Osteoblast (primary cell): ENCODE measurements at regions not wholly inside any gene's neighbourhood (a gene's known extent, or its start where the extent isn't known, plus 50 kb on each side); places are given as distances from the start of the nearest gene placed in this dataset.

Source experiments
- DNase-seq: peaks from one replicate; pipeline ENCODE4 v3.0.0; 2011; ENCODE audit warnings: low spot score, mixed read lengths; ENCODE audit not compliant: insufficient read length; ENCODE audit errors: missing footprints
- H2AFZ ChIP-seq: 2 replicates; pipeline ENCODE4 v1.6.0; 2011; ENCODE audit warnings: mild to moderate bottlenecking, low read length
- H3K27ac ChIP-seq: 2 replicates; pipeline ENCODE4 v1.5.1; 2011; ENCODE audit warnings: mild to moderate bottlenecking, low read depth, low read length, moderate library complexity
- H3K27me3 ChIP-seq: 2 replicates; pipeline ENCODE4 v1.6.0; 2012; ENCODE audit warnings: mild to moderate bottlenecking, control low read depth, inconsistent platforms, low read length, moderate library complexity; ENCODE audit not compliant: insufficient read depth
- H3K36me3 ChIP-seq: 2 replicates; pipeline ENCODE4 v1.5.1; 2011; ENCODE audit warnings: mild to moderate bottlenecking, low read length, control low read depth, moderate library complexity; ENCODE audit not compliant: insufficient read depth
- H3K4me1 ChIP-seq: 2 replicates; pipeline ENCODE4 v1.5.1; 2011; ENCODE audit warnings: mild to moderate bottlenecking, low read length, control low read depth, moderate library complexity; ENCODE audit not compliant: insufficient read depth
- H3K4me2 ChIP-seq: 2 replicates; pipeline ENCODE4 v1.6.0; 2011; ENCODE audit warnings: mild to moderate bottlenecking, low read length; ENCODE audit not compliant: insufficient read depth
- H3K4me3 ChIP-seq: fragments of 200-600 bp; sonication (generic); 3 replicates; pipeline ENCODE4 v1.5.1; 2012; ENCODE audit warnings: mild to moderate bottlenecking, low read length, inconsistent platforms; ENCODE audit not compliant: insufficient read depth
- H3K79me2 ChIP-seq: 2 replicates; pipeline ENCODE4 v1.6.0; 2012; ENCODE audit warnings: mild to moderate bottlenecking, low read length, control low read depth, inconsistent platforms; ENCODE audit not compliant: insufficient read depth
- H3K9me3 ChIP-seq: 2 replicates; pipeline ENCODE4 v1.5.1; 2011; ENCODE audit warnings: low read depth, low read length, control low read depth
- H4K20me1 ChIP-seq: 2 replicates; pipeline ENCODE4 v1.6.0; 2012; ENCODE audit warnings: mild to moderate bottlenecking, low read length, control low read depth; ENCODE audit not compliant: insufficient read depth
- CTCF ChIP-seq: IDR thresholded peaks from 2 replicates; pipeline ENCODE4 v1.5.1; 2011; ENCODE audit warnings: mild to moderate bottlenecking, low read depth, low read length, moderate library complexity; ENCODE audit errors: extremely low read depth

- DNase-seq, result peak; percentile 8
- no peaks in the 10 kb centered on the region for H3K4me1 ChIP-seq
These were observed 265.5 kb upstream of the CD180 start for GRCh38 chr5:67462147-67462546.

GRCh38 chr5:67459253-67459652, 262.7 kb upstream of the CD180 start:
- no peaks in the 10 kb centered on the region for H3K27me3 ChIP-seq
- H3K36me3 ChIP-seq, result no peaks in the 10 kb centered on the region
- no peaks in the 10 kb centered on the region for H4K20me1 ChIP-seq
- H3K79me2 ChIP-seq, result no peaks in the 10 kb centered on the region
- H3K4me3 ChIP-seq, result no peak overlapping the region
- no peak overlapping the region for H2AFZ ChIP-seq
- H3K27ac ChIP-seq, result no peak overlapping the region
- no peak overlapping the region for H3K4me2 ChIP-seq
- no peaks in the 10 kb centered on the region for H3K9me3 ChIP-seq
- no peak for TF ChIP-seq CTCF
- DNase-seq, result no peak
- no peaks in the 10 kb centered on the region for H3K4me1 ChIP-seq

More at GRCh38 chr5:67462147-67462546, 265.5 kb upstream of the CD180 start:
- Histone ChIP-seq H3K79me2 (no peaks in the 10 kb centered on the region), H4K20me1 (no peaks in the 10 kb centered on the region), H2AFZ (no peak overlapping the region), H3K4me2 (no peak overlapping the region), H3K9me3 (no peaks in the 10 kb centered on the region), H3K27me3 (no peaks in the 10 kb centered on the region), H3K27ac (no peak overlapping the region), H3K36me3 (no peaks in the 10 kb centered on the region), H3K4me3 (no peak overlapping the region)
- TF ChIP-seq CTCF, result no peak

GRCh38 chr5:67455970-67456369, 259.4 kb upstream of the CD180 start:
- Histone ChIP-seq H3K27me3 (no peaks in the 10 kb centered on the region), H2AFZ (no peak overlapping the region), H3K79me2 (no peaks in the 10 kb centered on the region), H3K36me3 (no peaks in the 10 kb centered on the region), H3K4me1 (peaks cover 7% of the 10 kb centered on the region), H4K20me1 (no peaks in the 10 kb centered on the region), H3K4me3 (no peak overlapping the region), H3K27ac (no peak overlapping the region), H3K9me3 (no peaks in the 10 kb centered on the region), H3K4me2 (no peak overlapping the region)
- no peak for TF ChIP-seq CTCF
- no peak for DNase-seq

- H3K27ac ChIP-seq, result no peak overlapping the region
- no peak overlapping the region for H3K4me3 ChIP-seq
- H2AFZ ChIP-seq, result no peak overlapping the region
- H3K27me3 ChIP-seq, result no peaks in the 10 kb centered on the region
- no peaks in the 10 kb centered on the region for H4K20me1 ChIP-seq
- H3K4me2 ChIP-seq, result no peak overlapping the region
- H3K79me2 ChIP-seq, result no peaks in the 10 kb centered on the region
- no peak for DNase-seq
- no peak for TF ChIP-seq CTCF
- peaks cover 7% of the 10 kb centered on the region for H3K4me1 ChIP-seq
- no peaks in the 10 kb centered on the region for H3K36me3 ChIP-seq
- no peaks in the 10 kb centered on the region for H3K9me3 ChIP-seq
These were observed 258.5 kb upstream of the CD180 start for GRCh38 chr5:67454957-67455561.
